ENCODE measurements at regions not wholly inside any gene's neighbourhood (a gene's known extent, or its start where the extent isn't known, plus 50 kb on each side); places are given as distances from the start of the nearest gene placed in this dataset.

DNA sequence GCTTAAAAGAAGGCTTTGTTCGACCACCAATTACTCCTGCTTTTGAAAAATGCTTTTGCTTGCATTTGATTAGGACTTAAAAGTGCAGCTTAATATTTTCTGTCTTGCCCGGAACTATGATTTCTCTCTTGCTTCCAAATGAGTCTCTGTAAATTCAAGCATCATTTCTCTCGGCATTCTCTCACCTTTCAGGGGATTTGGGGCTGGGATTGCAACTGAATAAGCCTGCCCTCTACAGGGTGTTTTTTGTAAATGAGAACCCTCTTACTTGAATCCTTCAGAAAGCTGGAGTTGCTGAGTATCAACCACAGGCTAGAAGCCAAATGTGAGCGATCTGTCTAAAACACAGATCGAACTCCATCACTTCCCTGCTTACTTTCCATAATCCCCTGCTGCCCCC lies 234.6 kb downstream of the TMEM114 start:
- Histone ChIP-seq H3K4me3 (ENCODE audit: low read depth in 1 of 5, low read length in 5 of 5) (no peak overlapping the region), H3K9ac (ENCODE audit: low read length in 5 of 5) (no peak overlapping the region), H3K27me3 (ENCODE audit: control insufficient read depth in 5 of 5, insufficient read depth in 4 of 5, low read length in 5 of 5) (peaks cover 0 to 4% (median 0%) of the 10 kb centered on the region in 5 donors), H3K9me3 (ENCODE audit: control insufficient read depth in 5 of 5, low read length in 5 of 5) (no peaks in the 10 kb centered on the region), H3K4me1 (ENCODE audit: control insufficient read depth in 5 of 5, insufficient read depth in 5 of 5, low read length in 5 of 5) (no peaks in the 10 kb centered on the region), H3K36me3 (ENCODE audit: control insufficient read depth in 5 of 5, insufficient read depth in 5 of 5, low read length in 5 of 5) (no peaks in the 10 kb centered on the region), H3K27ac (ENCODE audit: low read depth, low read length) (no peak overlapping the region)

DNA sequence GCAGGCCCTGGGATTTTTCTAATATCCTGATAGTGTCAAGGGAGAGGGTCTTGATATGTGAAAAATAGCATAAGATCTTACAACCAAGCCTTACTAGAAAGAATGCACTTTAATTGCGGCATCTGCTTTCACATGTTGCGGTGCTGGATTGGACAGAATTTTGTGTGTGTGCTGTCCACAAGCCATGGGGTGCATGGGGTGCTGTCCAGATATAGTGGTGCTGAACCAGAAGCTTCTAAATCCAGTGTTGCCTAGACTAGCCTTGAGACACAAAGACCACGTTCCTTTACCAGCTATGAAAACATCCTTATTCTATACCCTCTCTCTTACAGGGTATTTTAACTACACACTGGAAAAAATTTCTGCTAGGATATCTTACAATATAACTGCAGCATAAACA lies 244.0 kb downstream of the TMEM114 start:
- Histone ChIP-seq H3K27ac (ENCODE audit: low read depth, low read length) (no peak overlapping the region), H3K36me3 (ENCODE audit: control insufficient read depth in 5 of 5, insufficient read depth in 5 of 5, low read length in 5 of 5) (no peaks in the 10 kb centered on the region), H3K9me3 (ENCODE audit: control insufficient read depth in 5 of 5, low read length in 5 of 5) (peaks cover 0 to 3% (median 0%) of the 10 kb centered on the region in 5 donors), H3K4me3 (ENCODE audit: low read depth in 1 of 5, low read length in 5 of 5) (no peak overlapping the region), H3K9ac (ENCODE audit: low read length in 5 of 5) (no peak overlapping the region), H3K4me1 (ENCODE audit: control insufficient read depth in 5 of 5, insufficient read depth in 5 of 5, low read length in 5 of 5) (no peaks in the 10 kb centered on the region), H3K27me3 (ENCODE audit: control insufficient read depth in 5 of 5, insufficient read depth in 4 of 5, low read length in 5 of 5) (no peaks in the 10 kb centered on the region)

GRCh38 chr16:8342276-8342675 lies 248.0 kb downstream of the TMEM114 start:
- Histone ChIP-seq H3K9ac (ENCODE audit: low read length in 5 of 5) (no peak overlapping the region), H3K27ac (ENCODE audit: low read depth, low read length) (no peak overlapping the region), H3K27me3 (ENCODE audit: control insufficient read depth in 5 of 5, insufficient read depth in 4 of 5, low read length in 5 of 5) (no peaks in the 10 kb centered on the region), H3K9me3 (ENCODE audit: control insufficient read depth in 5 of 5, low read length in 5 of 5) (peaks cover 0 to 9% (median 4%) of the 10 kb centered on the region in 5 donors), H3K36me3 (ENCODE audit: control insufficient read depth in 5 of 5, insufficient read depth in 5 of 5, low read length in 5 of 5) (no peaks in the 10 kb centered on the region), H3K4me3 (ENCODE audit: low read depth in 1 of 5, low read length in 5 of 5) (no peak overlapping the region), H3K4me1 (ENCODE audit: control insufficient read depth in 5 of 5, insufficient read depth in 5 of 5, low read length in 5 of 5) (no peaks in the 10 kb centered on the region)

DNA sequence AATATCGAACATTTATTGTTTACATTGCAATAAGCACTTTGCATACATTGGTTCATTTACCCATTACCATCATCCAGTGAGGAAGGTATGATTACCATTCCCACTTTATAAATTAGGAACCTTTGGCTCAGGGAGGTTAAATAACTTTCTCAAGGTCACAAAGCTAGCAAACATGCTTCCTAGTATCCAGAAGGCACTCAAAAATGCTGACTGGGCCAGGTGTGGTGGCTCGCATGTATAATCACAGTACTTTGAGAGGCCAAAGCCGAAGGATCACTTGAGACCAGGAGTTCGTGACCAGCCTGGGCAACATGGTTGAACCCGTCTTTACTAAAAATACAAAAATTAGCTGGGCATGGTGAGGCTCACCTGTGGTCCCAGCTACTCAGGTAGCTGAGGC lies 259.6 kb downstream of the TMEM114 start:
- no peak overlapping the region for H3K4me3 ChIP-seq (ENCODE audit: low read depth in 1 of 5, low read length in 5 of 5)
- no peak overlapping the region for H3K9ac ChIP-seq (ENCODE audit: low read length in 5 of 5)
- no peaks in the 10 kb centered on the region for H3K27me3 ChIP-seq (ENCODE audit: control insufficient read depth in 5 of 5, insufficient read depth in 4 of 5, low read length in 5 of 5)
- H3K9me3 ChIP-seq (ENCODE audit: control insufficient read depth in 5 of 5, low read length in 5 of 5): peaks cover 0 to 19% (median 3%) of the 10 kb centered on the region in 5 donors
- H3K27ac ChIP-seq (ENCODE audit: low read depth, low read length): no peak overlapping the region
- H3K4me1 ChIP-seq (ENCODE audit: control insufficient read depth in 5 of 5, insufficient read depth in 5 of 5, low read length in 5 of 5): no peaks in the 10 kb centered on the region
- no peaks in the 10 kb centered on the region for H3K36me3 ChIP-seq (ENCODE audit: control insufficient read depth in 5 of 5, insufficient read depth in 5 of 5, low read length in 5 of 5)

- Histone ChIP-seq H3K9me3 (ENCODE audit: control insufficient read depth in 5 of 5, low read length in 5 of 5) (peaks cover 0 to 12% (median 10%) of the 10 kb centered on the region in 5 donors), H3K27ac (ENCODE audit: low read depth, low read length) (no peak overlapping the region), H3K4me3 (ENCODE audit: low read depth in 1 of 5, low read length in 5 of 5) (no peak overlapping the region), H3K36me3 (ENCODE audit: control insufficient read depth in 5 of 5, insufficient read depth in 5 of 5, low read length in 5 of 5) (no peaks in the 10 kb centered on the region), H3K9ac (ENCODE audit: low read length in 5 of 5) (no peak overlapping the region), H3K27me3 (ENCODE audit: control insufficient read depth in 5 of 5, insufficient read depth in 4 of 5, low read length in 5 of 5) (no peaks in the 10 kb centered on the region), H3K4me1 (ENCODE audit: control insufficient read depth in 5 of 5, insufficient read depth in 5 of 5, low read length in 5 of 5) (no peaks in the 10 kb centered on the region)
These were observed 264.1 kb downstream of the TMEM114 start for GRCh38 chr16:8326232-8326631.

- Histone ChIP-seq H3K36me3 (ENCODE audit: control insufficient read depth in 5 of 5, insufficient read depth in 5 of 5, low read length in 5 of 5) (no peaks in the 10 kb centered on the region), H3K9me3 (ENCODE audit: control insufficient read depth in 5 of 5, low read length in 5 of 5) (peaks cover 0 to 14% (median 10%) of the 10 kb centered on the region in 5 donors), H3K4me1 (ENCODE audit: control insufficient read depth in 5 of 5, insufficient read depth in 5 of 5, low read length in 5 of 5) (no peaks in the 10 kb centered on the region), H3K27ac (ENCODE audit: low read depth, low read length) (no peak overlapping the region), H3K9ac (ENCODE audit: low read length in 5 of 5) (no peak overlapping the region), H3K27me3 (ENCODE audit: control insufficient read depth in 5 of 5, insufficient read depth in 4 of 5, low read length in 5 of 5) (no peaks in the 10 kb centered on the region), H3K4me3 (ENCODE audit: low read depth in 1 of 5, low read length in 5 of 5) (no peak overlapping the region)
These were observed 267.2 kb downstream of the TMEM114 start for GRCh38 chr16:8323153-8323552.

GRCh38 chr16:8320131-8320530 lies 270.2 kb downstream of the TMEM114 start:
- Histone ChIP-seq H3K27ac (ENCODE audit: low read depth, low read length) (no peak overlapping the region), H3K4me3 (ENCODE audit: low read depth in 1 of 5, low read length in 5 of 5) (no peak overlapping the region), H3K9ac (ENCODE audit: low read length in 5 of 5) (no peak overlapping the region), H3K36me3 (ENCODE audit: control insufficient read depth in 5 of 5, insufficient read depth in 5 of 5, low read length in 5 of 5) (no peaks in the 10 kb centered on the region), H3K9me3 (ENCODE audit: control insufficient read depth in 5 of 5, low read length in 5 of 5) (peaks cover 0 to 10% (median 6%) of the 10 kb centered on the region in 5 donors), H3K27me3 (ENCODE audit: control insufficient read depth in 5 of 5, insufficient read depth in 4 of 5, low read length in 5 of 5) (no peaks in the 10 kb centered on the region), H3K4me1 (ENCODE audit: control insufficient read depth in 5 of 5, insufficient read depth in 5 of 5, low read length in 5 of 5) (no peaks in the 10 kb centered on the region)

DNA sequence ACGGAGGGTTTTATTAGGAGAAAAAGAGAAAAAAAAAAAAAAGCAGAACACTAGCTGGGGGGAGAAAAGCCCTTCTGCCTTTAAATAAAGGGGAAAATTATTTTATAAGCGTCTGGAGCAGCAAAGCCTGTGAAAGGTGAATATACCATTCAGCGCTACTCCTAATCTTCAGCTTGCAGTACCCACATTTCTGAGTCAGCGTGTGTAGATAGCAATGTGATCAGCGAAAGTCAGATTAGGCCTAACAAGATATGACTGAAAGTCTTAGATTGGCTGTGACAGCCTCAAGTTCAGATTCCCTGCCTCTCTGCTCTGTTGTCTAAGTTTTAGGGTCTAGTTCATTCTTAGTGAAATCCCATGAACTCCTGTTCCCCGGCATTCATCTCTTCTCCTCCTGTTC lies 279.5 kb downstream of the TMEM114 start:
- Histone ChIP-seq H3K36me3 (ENCODE audit: control insufficient read depth in 5 of 5, insufficient read depth in 5 of 5, low read length in 5 of 5) (no peaks in the 10 kb centered on the region), H3K4me3 (ENCODE audit: low read depth in 1 of 5, low read length in 5 of 5) (no peak overlapping the region), H3K9me3 (ENCODE audit: control insufficient read depth in 5 of 5, low read length in 5 of 5) (peaks cover 0 to 17% (median 11%) of the 10 kb centered on the region in 5 donors), H3K9ac (ENCODE audit: low read length in 5 of 5) (no peak overlapping the region), H3K27ac (ENCODE audit: low read depth, low read length) (no peak overlapping the region), H3K27me3 (ENCODE audit: control insufficient read depth in 5 of 5, insufficient read depth in 4 of 5, low read length in 5 of 5) (peaks cover 0 to 2% (median 0%) of the 10 kb centered on the region in 5 donors), H3K4me1 (ENCODE audit: control insufficient read depth in 5 of 5, insufficient read depth in 5 of 5, low read length in 5 of 5) (no peaks in the 10 kb centered on the region)

DNA sequence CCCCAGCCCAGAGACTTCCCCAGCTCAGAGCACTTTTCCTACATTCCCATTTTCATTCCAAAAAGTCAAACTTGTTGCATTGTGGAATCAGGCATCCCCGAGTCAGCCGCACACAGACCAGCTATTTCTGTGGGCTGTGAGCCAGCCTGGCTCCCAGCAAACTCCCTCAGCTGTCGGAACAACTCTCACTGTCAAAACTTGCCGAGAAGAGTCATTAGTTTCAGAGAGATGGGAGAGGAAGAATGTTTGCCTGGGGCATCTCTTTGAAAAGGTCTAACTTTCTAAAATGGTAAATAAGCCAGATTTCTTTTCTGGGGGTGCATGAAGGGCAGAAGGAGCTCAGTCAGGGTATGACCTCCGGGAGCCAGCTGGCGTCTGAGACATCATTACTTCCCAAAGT lies 280.0 kb downstream of the TMEM114 start:
- Histone ChIP-seq H3K9ac (ENCODE audit: low read length in 5 of 5) (no peak overlapping the region), H3K4me3 (ENCODE audit: low read depth in 1 of 5, low read length in 5 of 5) (no peak overlapping the region), H3K9me3 (ENCODE audit: control insufficient read depth in 5 of 5, low read length in 5 of 5) (peaks cover 0 to 17% (median 11%) of the 10 kb centered on the region in 5 donors), H3K27ac (ENCODE audit: low read depth, low read length) (no peak overlapping the region), H3K36me3 (ENCODE audit: control insufficient read depth in 5 of 5, insufficient read depth in 5 of 5, low read length in 5 of 5) (no peaks in the 10 kb centered on the region), H3K4me1 (ENCODE audit: control insufficient read depth in 5 of 5, insufficient read depth in 5 of 5, low read length in 5 of 5) (no peaks in the 10 kb centered on the region), H3K27me3 (ENCODE audit: control insufficient read depth in 5 of 5, insufficient read depth in 4 of 5, low read length in 5 of 5) (peaks cover 0 to 2% (median 0%) of the 10 kb centered on the region in 5 donors)

DNA sequence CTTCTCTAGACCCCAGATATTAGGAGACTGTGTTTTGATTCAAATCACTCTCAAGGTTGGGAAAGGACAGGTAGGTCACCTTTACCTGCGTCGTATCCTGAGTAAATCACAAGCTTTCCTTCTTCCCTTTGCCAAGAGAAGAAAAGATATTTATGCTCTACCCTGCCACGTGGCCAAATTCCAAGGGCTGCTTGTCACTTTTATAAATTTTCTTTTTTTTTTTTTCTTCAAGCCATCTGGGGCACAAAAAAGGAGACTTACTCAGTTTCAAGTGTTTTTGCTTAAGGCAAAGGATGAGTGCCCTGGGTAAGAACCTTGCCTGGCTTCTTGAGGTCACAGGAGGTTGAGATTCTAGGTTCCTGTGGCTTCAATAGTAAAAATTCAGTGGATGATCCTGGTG lies 285.1 kb downstream of the TMEM114 start:
- no peaks in the 10 kb centered on the region for H3K36me3 ChIP-seq (ENCODE audit: control insufficient read depth in 5 of 5, insufficient read depth in 5 of 5, low read length in 5 of 5)
- H3K4me1 ChIP-seq (ENCODE audit: control insufficient read depth in 5 of 5, insufficient read depth in 5 of 5, low read length in 5 of 5): no peaks in the 10 kb centered on the region
- no peak overlapping the region for H3K9ac ChIP-seq (ENCODE audit: low read length in 5 of 5)
- H3K4me3 ChIP-seq (ENCODE audit: low read depth in 1 of 5, low read length in 5 of 5): no peak overlapping the region
- H3K27me3 ChIP-seq (ENCODE audit: control insufficient read depth in 5 of 5, insufficient read depth in 4 of 5, low read length in 5 of 5): peaks cover 0 to 2% (median 0%) of the 10 kb centered on the region in 5 donors
- H3K27ac ChIP-seq (ENCODE audit: low read depth, low read length): no peak overlapping the region
- peaks cover 0 to 18% (median 14%) of the 10 kb centered on the region in 5 donors for H3K9me3 ChIP-seq (ENCODE audit: control insufficient read depth in 5 of 5, low read length in 5 of 5)

- peaks cover 0 to 11% (median 0%) of the 10 kb centered on the region in 5 donors for H3K9me3 ChIP-seq (ENCODE audit: control insufficient read depth in 5 of 5, low read length in 5 of 5)
- H3K4me3 ChIP-seq (ENCODE audit: low read depth in 1 of 5, low read length in 5 of 5): no peak overlapping the region
- H3K9ac ChIP-seq (ENCODE audit: low read length in 5 of 5): no peak overlapping the region
- no peak overlapping the region for H3K27ac ChIP-seq (ENCODE audit: low read depth, low read length)
- H3K4me1 ChIP-seq (ENCODE audit: control insufficient read depth in 5 of 5, insufficient read depth in 5 of 5, low read length in 5 of 5): no peaks in the 10 kb centered on the region
- H3K36me3 ChIP-seq (ENCODE audit: control insufficient read depth in 5 of 5, insufficient read depth in 5 of 5, low read length in 5 of 5): no peaks in the 10 kb centered on the region
- H3K27me3 ChIP-seq (ENCODE audit: control insufficient read depth in 5 of 5, insufficient read depth in 4 of 5, low read length in 5 of 5): no peaks in the 10 kb centered on the region
These were observed 290.7 kb downstream of the TMEM114 start for GRCh38 chr16:8299635-8300034.

Data from subcutaneous abdominal adipose tissue (tissue), 5 donors.